HFF-Myc (cell line): ENCODE measurements at regions not wholly inside any gene's neighbourhood (a gene's known extent, or its start where the extent isn't known, plus 50 kb on each side); places are given as distances from the start of the nearest gene placed in this dataset.

Experiments used
- DNase-seq: peaks from one replicate; pipeline ENCODE4 v3.0.0-alpha.2; 2011; ENCODE audit warnings: low read depth; ENCODE audit errors: extremely low read depth
- H3K4me3 ChIP-seq: replicated peaks from 2 replicates; pipeline ENCODE4 v1.5.1; 2011; ENCODE audit warnings: low read depth, mild to moderate bottlenecking, control low read depth, low read length
- CTCF ChIP-seq: IDR thresholded peaks from 2 replicates; pipeline ENCODE4 v1.5.1; 2012; ENCODE audit warnings: mild to moderate bottlenecking, low read depth, low read length, control low read depth; ENCODE audit errors: missing control alignments

DNA sequence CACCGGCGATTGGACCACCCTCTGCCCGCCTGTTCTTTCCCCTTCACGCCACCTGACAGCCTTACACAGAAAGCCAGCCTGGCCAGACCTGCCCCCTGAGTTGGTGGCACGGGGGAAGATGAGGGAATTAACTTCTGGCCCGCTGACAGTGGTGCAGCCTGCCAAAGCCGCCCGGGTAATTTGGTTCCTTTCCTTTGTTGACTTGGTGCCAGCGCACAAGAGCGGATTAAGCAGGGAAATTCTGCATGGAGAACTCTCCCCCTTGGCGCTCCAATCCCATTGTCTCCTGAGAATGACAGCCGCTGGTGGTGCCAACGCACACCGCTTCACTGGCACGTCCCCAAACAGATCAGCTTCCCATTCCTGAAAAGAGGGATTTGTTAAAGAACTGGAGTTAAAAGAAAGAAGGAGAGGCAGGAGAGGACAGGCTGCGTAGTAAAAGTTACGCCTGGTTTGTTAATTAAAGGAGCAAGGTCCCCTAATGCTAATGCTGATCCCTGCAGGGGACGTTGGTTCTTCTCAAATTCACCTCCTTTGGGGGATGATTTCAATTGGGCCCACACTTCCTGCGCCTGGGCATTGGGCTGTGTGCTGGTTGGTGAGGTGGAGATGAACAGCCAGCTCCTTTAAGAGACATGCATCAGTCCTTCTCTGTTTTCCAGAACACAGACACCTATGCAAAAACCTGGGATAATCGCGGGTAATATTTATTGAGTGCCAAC is 286.8 kb downstream of the MYCN start:
- TF ChIP-seq CTCF, result no peak
- no peak for DNase-seq
- no peak overlapping the region for H3K4me3 ChIP-seq

- DNase-seq, result no peak
- no peak overlapping the region for H3K4me3 ChIP-seq
- no peak for TF ChIP-seq CTCF
These were observed 286.0 kb downstream of the MYCN start for GRCh38 chr2:16226381-16226780.

DNA sequence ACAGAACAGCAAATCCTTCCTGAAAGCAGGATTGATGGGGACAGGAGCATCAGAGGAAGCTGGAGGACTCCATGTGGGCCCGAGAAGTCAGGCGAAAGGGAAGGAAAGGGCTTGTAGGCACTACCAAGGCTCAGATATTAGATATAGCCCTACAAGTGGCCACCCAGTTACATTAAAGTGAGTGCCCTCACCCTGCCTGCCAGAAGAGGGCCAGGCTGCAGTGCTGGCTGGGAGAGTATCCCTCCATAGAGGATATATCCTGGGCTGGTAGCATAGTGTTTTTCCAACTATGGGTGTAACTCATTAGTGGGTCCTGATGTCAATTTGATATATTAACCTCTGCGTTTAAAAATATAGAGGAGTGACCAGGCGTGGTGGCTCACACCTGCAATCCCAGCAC is 285.2 kb downstream of the MYCN start:
- no peak for TF ChIP-seq CTCF

GRCh38 chr2:16225071-16225470 is 284.7 kb downstream of the MYCN start:
- no peak overlapping the region for H3K4me3 ChIP-seq
- no peak for TF ChIP-seq CTCF
- no peak for DNase-seq

More for the DNA sequence above, 285.2 kb downstream of the MYCN start:
- no peak for DNase-seq
- H3K4me3 ChIP-seq, result no peak overlapping the region

- DNase-seq, result no peak
- TF ChIP-seq CTCF, result no peak
- H3K4me3 ChIP-seq, result no peak overlapping the region
These were observed 284.1 kb downstream of the MYCN start for GRCh38 chr2:16224298-16225045.

- TF ChIP-seq CTCF, result no peak
- H3K4me3 ChIP-seq, result no peak overlapping the region
- DNase-seq, result no peak
These were observed 283.5 kb downstream of the MYCN start for GRCh38 chr2:16223841-16224177.
